Activated T-cell treated with anti-CD3 and anti-CD28 coated beads for 4 hours (primary cell): ENCODE measurements at regions not wholly inside any gene's neighbourhood (a gene's known extent, or its start where the extent isn't known, plus 50 kb on each side); places are given as distances from the start of the nearest gene placed in this dataset.

Experiments used
- DNase-seq: peaks from one replicate; pipeline ENCODE4 v3.0.0-alpha.2; 2020

DNA sequence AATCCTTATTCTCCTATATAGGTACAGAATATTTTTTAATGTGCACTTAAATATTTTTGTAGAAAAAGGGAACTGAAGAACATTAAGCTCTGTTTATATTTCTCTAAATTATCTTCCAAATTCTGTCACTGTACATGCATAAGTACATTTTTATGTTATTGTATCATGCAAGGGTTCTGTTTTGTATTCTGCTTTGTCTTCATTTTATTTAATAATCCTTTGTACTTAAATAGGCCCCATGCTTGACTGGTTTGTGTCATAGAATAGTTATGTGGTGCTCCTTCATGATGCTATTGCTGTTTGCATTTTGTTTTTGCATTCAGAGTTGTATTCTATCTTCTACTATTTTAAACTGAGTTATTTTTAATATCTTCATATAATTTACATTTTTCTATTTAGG, 111.9 kb upstream of the EDNRA start:
- no peak for DNase-seq

DNA sequence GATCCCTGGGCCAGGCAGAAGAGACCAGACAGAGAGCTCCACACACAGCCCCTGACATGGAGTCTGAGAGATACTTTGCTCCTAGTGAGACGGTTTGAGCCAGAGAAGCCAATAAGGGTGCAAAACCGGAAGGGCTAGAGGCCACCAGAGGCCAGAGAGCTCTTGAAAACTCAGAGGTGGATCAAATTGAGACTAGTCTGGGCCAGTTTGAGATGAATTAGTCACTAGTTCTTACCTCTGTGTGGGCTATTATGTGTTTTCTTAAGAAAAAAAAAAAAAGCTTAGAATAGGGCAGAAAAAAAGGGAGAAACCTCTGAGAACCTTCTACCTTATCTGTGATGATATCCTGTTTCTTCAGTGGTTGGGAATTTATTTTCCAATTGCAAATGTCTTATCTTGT, 110.4 kb upstream of the EDNRA start:
- no peak for DNase-seq

DNA sequence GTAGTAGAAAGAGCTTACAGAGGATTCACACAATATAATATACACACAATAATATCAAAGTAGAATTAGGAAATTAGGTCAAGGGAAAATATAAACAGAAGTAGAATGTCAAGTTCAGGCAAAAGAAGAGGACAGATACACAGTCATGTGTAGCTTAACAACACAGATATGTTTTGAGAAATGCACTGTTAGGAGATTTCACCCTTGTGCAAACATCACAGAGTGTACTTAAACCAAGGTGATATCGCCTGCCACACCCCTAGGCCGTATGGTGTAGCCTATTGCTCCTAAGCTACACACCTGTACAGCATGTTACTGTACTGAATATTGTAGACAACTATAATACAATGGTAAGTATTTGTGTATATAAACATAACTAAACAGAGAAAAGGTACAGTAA, 110.0 kb upstream of the EDNRA start:
- DNase-seq = no peak

DNA sequence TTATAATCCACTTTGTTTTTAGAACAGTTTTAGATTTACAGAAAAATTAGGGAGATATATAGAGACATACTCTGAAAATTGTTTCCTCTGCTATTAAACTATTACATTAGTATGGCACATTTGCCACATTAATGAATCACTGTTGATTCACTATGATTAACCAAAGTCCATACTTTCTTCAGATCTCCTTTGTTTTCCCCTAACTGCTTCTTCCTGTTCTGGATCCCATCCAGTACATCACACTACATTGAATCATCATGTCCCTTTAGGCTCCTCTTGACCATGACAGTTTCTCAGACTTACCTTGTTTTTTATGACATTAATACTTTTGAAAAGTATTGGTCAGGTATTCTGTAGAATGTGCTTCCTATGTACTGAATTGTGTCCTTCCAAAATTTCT, 109.2 kb upstream of the EDNRA start:
- no peak for DNase-seq

- DNase-seq = no peak
Observed at GRCh38 chr4:147378780-147379179, 102.1 kb upstream of the EDNRA start.

GRCh38 chr4:147381749-147382148, 99.1 kb upstream of the EDNRA start:
- no peak for DNase-seq

- DNase-seq = no peak
Observed at GRCh38 chr4:147388018-147388417, 92.9 kb upstream of the EDNRA start.

- DNase-seq = no peak
Observed at GRCh38 chr4:147396105-147396504, 84.8 kb upstream of the EDNRA start.

- DNase-seq = no peak
Observed at GRCh38 chr4:147398556-147398955, 82.3 kb upstream of the EDNRA start.

DNA sequence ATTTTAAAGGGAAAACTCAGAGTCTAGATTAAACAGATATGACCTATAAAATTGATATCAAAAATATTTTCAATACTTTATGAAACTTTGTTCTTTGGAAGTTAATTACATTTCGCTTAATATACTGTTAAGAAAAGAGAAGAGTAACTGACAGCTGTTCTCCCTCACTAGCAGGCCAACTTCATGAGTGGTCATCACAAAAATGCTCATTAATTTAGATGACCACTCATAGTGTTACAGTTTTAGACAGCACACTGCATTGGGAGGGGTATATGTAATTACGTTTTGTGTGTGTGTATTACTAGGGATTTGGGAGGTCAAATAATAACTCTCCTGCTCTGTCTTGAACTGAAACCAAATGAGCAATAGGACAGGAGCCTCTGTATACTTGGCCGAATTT, 80.2 kb upstream of the EDNRA start:
- DNase-seq = no peak

- DNase-seq = no peak
Observed at GRCh38 chr4:147401221-147401620, 79.7 kb upstream of the EDNRA start.

GRCh38 chr4:147407261-147408045, 73.4 kb upstream of the EDNRA start:
- DNase-seq = no peak

DNA sequence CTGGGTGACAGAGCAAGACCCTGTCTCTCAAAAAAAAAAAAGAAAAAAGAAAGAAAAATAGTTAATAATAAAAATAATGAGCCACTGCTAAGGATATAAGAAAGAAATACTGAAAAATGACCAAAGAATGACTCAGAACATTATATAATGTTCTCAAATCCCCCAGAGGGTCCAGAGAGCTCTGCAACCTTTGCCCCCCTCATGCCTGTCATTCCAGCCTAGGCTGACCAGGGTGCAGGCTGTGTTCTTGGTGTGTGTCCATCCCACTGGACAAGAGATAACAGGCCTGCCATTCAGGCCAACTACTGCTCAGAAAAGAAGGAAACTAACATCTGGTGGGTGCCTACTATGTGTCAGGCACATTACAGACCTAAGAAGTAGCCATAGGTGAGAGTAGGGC, 72.7 kb upstream of the EDNRA start:
- DNase-seq = no peak

GRCh38 chr4:147409350-147409749, 71.5 kb upstream of the EDNRA start:
- no peak for DNase-seq

DNA sequence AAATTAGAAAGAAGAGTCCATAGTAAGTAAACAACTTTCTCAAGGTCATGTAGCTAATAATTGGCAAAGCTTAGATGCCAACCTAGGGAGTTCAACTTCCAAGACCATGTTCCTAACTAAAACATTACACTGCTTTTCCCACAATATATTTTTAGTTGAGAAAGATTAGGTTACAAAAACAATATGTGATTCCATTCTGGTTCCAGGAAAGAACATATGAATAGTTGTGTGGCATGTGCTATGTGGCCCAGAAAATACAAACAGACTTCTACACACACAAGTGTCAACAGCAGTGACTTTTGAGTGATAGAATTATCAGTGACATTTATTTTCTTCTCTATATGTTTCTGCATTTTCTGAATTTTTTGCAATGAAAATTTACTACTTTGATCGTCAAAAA, 62.7 kb upstream of the EDNRA start:
- no peak for DNase-seq

GRCh38 chr4:147421456-147421855, 59.4 kb upstream of the EDNRA start:
- DNase-seq = no peak

GRCh38 chr4:147423229-147423628, 57.7 kb upstream of the EDNRA start:
- DNase-seq = no peak

- DNase-seq = no peak
Observed at GRCh38 chr4:147425019-147425418, 55.9 kb upstream of the EDNRA start.

DNA sequence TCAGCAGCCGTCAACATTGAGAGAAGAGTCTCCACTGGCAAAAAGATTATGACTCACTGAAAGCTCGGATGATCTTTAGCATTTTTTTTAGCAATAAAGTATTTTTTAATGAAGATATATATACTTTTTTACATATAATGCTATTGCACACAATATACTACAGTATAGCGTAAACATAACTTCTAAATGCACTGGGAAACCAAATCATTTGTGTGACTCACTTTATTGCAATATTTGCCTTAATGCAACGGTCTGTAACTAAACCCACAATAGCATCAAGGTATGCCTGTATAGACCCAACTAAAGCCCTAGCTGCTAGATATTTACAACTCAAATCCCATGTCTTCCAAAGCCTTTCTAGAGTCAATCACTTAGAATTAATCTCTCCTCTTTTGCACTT, 52.3 kb upstream of the EDNRA start:
- DNase-seq = no peak

DNA sequence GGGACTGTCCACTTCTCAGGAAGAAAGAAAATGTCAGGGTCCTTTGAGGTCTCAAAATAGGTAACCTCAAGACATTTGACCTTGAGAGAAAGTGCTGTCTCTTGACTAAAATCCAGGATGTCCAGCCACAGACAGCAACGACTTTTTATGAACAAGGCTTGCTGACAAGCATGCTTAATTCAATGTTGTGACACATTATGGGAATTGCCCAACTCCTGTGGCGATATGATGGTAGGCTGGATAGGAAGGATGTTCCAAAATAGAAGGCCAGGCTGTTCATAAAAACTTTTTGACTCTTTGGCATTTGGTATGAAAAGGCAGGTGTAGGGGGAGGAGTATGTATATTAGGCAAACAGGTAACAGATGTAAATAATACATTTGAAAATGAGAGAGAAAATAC, 50.8 kb upstream of the EDNRA start:
- DNase-seq = no peak
